ENCODE measurements at regions not wholly inside any gene's neighbourhood (a gene's known extent, or its start where the extent isn't known, plus 50 kb on each side); places are given as distances from the start of the nearest gene placed in this dataset.

DNA sequence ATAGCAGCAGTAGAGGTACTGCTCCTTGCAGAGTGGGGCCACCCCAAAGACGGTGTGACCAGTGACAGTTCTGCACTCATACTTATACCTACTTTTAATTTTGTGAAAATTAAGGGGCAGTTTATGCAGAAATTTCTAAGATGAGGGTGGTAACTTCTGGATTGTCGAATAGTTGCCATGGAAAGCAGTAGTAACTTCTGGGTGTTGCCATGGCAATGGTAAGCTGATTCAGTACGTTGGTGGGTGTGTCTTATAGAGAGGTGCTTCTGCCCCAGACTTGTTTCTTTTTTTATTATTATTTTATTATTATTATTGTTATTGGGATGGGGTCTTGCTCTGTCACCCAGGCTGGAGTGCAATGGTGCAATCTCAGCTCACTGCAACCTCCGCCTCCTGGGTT is 82.8 kb upstream of the L3MBTL4 start:
- no peaks in the 10 kb centered on the region for H3K27me3 ChIP-seq (ENCODE audit: control insufficient read depth in 2 of 2, insufficient read depth in 2 of 2, low read length in 2 of 2)
- H3K9me3 ChIP-seq (replicated peaks; ENCODE audit: control insufficient read depth, insufficient read depth, low read depth, low read length), result no peaks in the 10 kb centered on the region
- peak; percentile 56 for TF ChIP-seq RFX1 (IDR thresholded peaks at IDR 0.05)
- no peak for TF ChIP-seq ZNF24 (IDR thresholded peaks at IDR 0.05)
- TF ChIP-seq SREBF2 (CRISPR knock-in tag; IDR thresholded peaks at IDR 0.05), result no peak
- TF ChIP-seq ZNF184 (CRISPR knock-in tag; IDR thresholded peaks at IDR 0.05), result no peak
- TF ChIP-seq DACH1 (IDR thresholded peaks at IDR 0.05; ENCODE audit: partially characterized antibody), result no peak
- TF ChIP-seq, protein P1, sequence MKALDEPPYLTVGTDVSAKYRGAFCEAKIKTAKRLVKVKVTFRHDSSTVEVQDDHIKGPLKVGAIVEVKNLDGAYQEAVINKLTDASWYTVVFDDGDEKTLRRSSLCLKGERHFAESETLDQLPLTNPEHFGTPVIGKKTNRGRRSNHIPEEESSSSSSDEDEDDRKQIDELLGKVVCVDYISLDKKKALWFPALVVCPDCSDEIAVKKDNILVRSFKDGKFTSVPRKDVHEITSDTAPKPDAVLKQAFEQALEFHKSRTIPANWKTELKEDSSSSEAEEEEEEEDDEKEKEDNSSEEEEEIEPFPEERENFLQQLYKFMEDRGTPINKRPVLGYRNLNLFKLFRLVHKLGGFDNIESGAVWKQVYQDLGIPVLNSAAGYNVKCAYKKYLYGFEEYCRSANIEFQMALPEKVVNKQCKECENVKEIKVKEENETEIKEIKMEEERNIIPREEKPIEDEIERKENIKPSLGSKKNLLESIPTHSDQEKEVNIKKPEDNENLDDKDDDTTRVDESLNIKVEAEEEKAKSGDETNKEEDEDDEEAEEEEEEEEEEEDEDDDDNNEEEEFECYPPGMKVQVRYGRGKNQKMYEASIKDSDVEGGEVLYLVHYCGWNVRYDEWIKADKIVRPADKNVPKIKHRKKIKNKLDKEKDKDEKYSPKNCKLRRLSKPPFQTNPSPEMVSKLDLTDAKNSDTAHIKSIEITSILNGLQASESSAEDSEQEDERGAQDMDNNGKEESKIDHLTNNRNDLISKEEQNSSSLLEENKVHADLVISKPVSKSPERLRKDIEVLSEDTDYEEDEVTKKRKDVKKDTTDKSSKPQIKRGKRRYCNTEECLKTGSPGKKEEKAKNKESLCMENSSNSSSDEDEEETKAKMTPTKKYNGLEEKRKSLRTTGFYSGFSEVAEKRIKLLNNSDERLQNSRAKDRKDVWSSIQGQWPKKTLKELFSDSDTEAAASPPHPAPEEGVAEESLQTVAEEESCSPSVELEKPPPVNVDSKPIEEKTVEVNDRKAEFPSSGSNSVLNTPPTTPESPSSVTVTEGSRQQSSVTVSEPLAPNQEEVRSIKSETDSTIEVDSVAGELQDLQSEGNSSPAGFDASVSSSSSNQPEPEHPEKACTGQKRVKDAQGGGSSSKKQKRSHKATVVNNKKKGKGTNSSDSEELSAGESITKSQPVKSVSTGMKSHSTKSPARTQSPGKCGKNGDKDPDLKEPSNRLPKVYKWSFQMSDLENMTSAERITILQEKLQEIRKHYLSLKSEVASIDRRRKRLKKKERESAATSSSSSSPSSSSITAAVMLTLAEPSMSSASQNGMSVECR (CRISPR knock-in tag; IDR thresholded peaks at IDR 0.05), result no peak
- TF ChIP-seq NR4A1 (CRISPR knock-in tag; IDR thresholded peaks at IDR 0.05), result no peak
- TF ChIP-seq NR4A1 (tag; IDR thresholded peaks at IDR 0.05), result no peak
- WGBS (ENCODE audit: insufficient coverage, low coverage, missing lambda C conversion rate), result 0% methylated on average over 4 of the region's 4 CpGs
- no peak overlapping the region for H3K4me2 ChIP-seq (ENCODE audit: insufficient read depth, low read length)
- H3K4me3 ChIP-seq, result no peak overlapping the region
- DNase-seq (ENCODE audit: extremely low read depth in 1 of 4, low spot score in 3 of 4), result no peak
- no peaks in the 10 kb centered on the region for H3K79me2 ChIP-seq (ENCODE audit: control insufficient read depth, insufficient read depth, low read length)
- POLR2A ChIA-PET, result no interaction called here
- BruUV-seq (replicated peaks), result no TSS peak
- in situ Hi-C loops (cut with MboI) (no loop called here), intact Hi-C loops (cut with micrococcal nuclease) (no loop called here)
- CTCF ChIA-PET (ENCODE audit: low intra/inter-chr PET ratio), result no interaction called here
- no peak for ATAC-seq
- H4K20me1 ChIP-seq (replicated peaks; ENCODE audit: control insufficient read depth, insufficient read depth, low read length), result no peaks in the 10 kb centered on the region
- H3K4me1 ChIP-seq (replicated peaks in 1 of 2; ENCODE audit: control insufficient read depth in 2 of 2, insufficient read depth in 2 of 2, low read length in 2 of 2), result no peaks in the 10 kb centered on the region
- no peaks in the 10 kb centered on the region for H3K9me1 ChIP-seq (ENCODE audit: control insufficient read depth, insufficient read depth, low read length)
- no peaks in the 10 kb centered on the region for H3K36me3 ChIP-seq (ENCODE audit: control insufficient read depth, insufficient read depth, low read length)
- H3K27ac ChIP-seq (ENCODE audit: extremely low read depth, low read depth, low read length), result no peak overlapping the region
- H3K9ac ChIP-seq (ENCODE audit: insufficient read depth in 1 of 2, low read depth in 2 of 2, low read length in 2 of 2), result no peak overlapping the region
- H2AFZ ChIP-seq (ENCODE audit: low read depth, low read length), result no peak overlapping the region
- no peak for FAIRE-seq
